IMR-90 (cell line): ENCODE measurements at regions not wholly inside any gene's neighbourhood (a gene's known extent, or its start where the extent isn't known, plus 50 kb on each side); places are given as distances from the start of the nearest gene placed in this dataset.

Experiments
- BHLHE40 ChIP-seq: fragments of 150-350 bp; IDR thresholded peaks from 2 replicates; pipeline ENCODE4 v1.6.1; 2016; ENCODE audit warnings: mild to moderate bottlenecking, low read depth, low read length
- CTCF ChIP-seq: conservative IDR thresholded peaks from 2 replicates; pipeline ENCODE4 v1.5.1; 2012; ENCODE audit warnings: mild to moderate bottlenecking, low read depth, low read length, improper control_type of control experiment
- MAFK ChIP-seq: IDR thresholded peaks from 2 replicates; pipeline ENCODE4 v1.6.1; 2012; ENCODE audit warnings: low read depth, low read length, improper control_type of control experiment
- MXI1 ChIP-seq: IDR thresholded peaks from 2 replicates; pipeline ENCODE4 v1.6.1; 2012; ENCODE audit warnings: low read depth, mild to moderate bottlenecking, low read length, moderate library complexity, borderline replicate concordance
- POLR2A ChIP-seq: IDR thresholded peaks from 2 replicates; pipeline ENCODE4 v1.6.1; 2012; ENCODE audit warnings: mild to moderate bottlenecking, low read depth, low read length

DNA sequence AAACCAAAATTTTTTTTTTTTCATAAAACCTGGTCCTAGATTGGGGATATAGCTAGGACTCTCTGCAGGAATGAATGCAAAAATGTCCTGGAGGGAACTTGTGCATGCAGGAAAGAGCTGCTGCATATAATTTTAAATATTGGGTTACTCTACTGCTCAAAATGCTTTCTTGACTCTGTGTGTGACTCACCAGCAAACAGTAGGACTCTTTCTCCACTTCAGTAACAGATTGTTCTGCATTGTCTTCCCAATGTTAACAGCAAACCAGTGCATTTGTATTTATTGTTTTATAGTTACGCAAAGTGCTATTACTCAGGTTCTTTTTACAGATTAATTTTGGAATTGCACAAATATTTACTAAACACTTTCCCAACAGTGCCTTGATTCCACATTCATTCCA, 163.7 kb upstream of the KL start:
- TF ChIP-seq POLR2A (no peak), BHLHE40 (no peak), MAFK (no peak), CTCF (no peak), MXI1 (no peak)
